BLaER1 treated with 17β-estradiol and CSF1 and Interleukin-3, amounts not matched to agents 10 nM and 100 nM (cell line): ENCODE measurements at regions not wholly inside any gene's neighbourhood (a gene's known extent, or its start where the extent isn't known, plus 50 kb on each side); places are given as distances from the start of the nearest gene placed in this dataset.
"Not testable (repeated sequence)": the region's sequence is repeated elsewhere in the genome, so short reads cannot be mapped to it uniquely, and the experiment has no call there.

Experiments
- H3K27ac ChIP-seq, 11 experiments: shearing (Covaris generic); formaldehyde crosslinking; 2 replicates each; pipeline ENCODE4 v1.8.1; 2022
- H3K27me3 ChIP-seq, 11 experiments: shearing (Covaris generic); formaldehyde crosslinking; 2 replicates each; pipeline ENCODE4 v1.8.1; 2022
- H3K36me3 ChIP-seq, 11 experiments: shearing (Covaris generic); formaldehyde crosslinking; 2 replicates each; pipeline ENCODE4 v1.8.1; 2022
- H3K4me1 ChIP-seq, 10 experiments: shearing (Covaris generic); formaldehyde crosslinking; 2 replicates each; pipeline ENCODE4 v1.8.1; 2022
- H3K4me2 ChIP-seq, 11 experiments: shearing (Covaris generic); formaldehyde crosslinking; 2 replicates each; pipeline ENCODE4 v1.8.1; 2022
- H3K4me3 ChIP-seq, 10 experiments: shearing (Covaris generic); formaldehyde crosslinking; 2 replicates each; pipeline ENCODE4 v1.8.1; 2022
- H3K9ac ChIP-seq, 11 experiments: shearing (Covaris generic); formaldehyde crosslinking; 2 replicates each; pipeline ENCODE4 v1.8.1; 2022
- H3K9me3 ChIP-seq, 11 experiments: shearing (Covaris generic); formaldehyde crosslinking; replicated peaks in 1 of 11; 2 replicates each; pipeline ENCODE4 v1.8.1; 2022
- H4K20me1 ChIP-seq, 11 experiments: shearing (Covaris generic); formaldehyde crosslinking; 2 replicates each; pipeline ENCODE4 v1.8.1; 2022
- Cebpa-rat ChIP-seq, 11 experiments: shearing (Covaris generic); IDR thresholded peaks; 2 replicates each; pipeline ENCODE4 v1.8.1; 2022

- no peaks in the 10 kb centered on the region for H3K27me3 ChIP-seq
- H3K36me3 ChIP-seq: no peaks in the 10 kb centered on the region
- H3K4me3 ChIP-seq: no peak overlapping the region
- H3K27ac ChIP-seq: no peak overlapping the region
- no peak overlapping the region for H3K9ac ChIP-seq
- no peaks in the 10 kb centered on the region for H3K9me3 ChIP-seq
- no peak for TF ChIP-seq Cebpa-rat (IDR thresholded peaks at IDR 0.05)
- H3K4me1 ChIP-seq: no peaks in the 10 kb centered on the region
- no peak overlapping the region for H3K4me2 ChIP-seq
- H4K20me1 ChIP-seq: no peaks in the 10 kb centered on the region
Measured at GRCh38 chr1:96425382-96426129, 296.0 kb upstream of the PTBP2 start.

DNA sequence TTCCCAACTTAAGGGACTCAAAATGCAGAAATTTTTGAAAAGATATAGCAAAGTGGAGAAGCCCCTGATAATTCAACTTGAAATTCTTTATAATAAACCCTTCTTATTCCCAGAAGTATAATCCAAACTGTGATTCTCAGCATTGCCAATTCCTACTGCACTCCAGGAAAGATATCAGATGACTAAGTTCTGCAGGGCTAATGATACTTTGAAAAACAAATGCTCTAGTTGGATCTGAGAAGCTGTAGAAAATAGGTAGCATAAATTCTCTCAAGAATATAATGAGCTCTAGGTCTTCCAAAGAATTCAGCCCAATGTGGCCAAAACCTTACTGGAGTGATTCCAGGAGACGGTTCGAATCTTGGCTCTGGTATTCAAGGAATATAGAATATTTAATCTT is 294.0 kb upstream of the PTBP2 start:
- no peaks in the 10 kb centered on the region for H4K20me1 ChIP-seq
- H3K27me3 ChIP-seq: no peaks in the 10 kb centered on the region
- no peak overlapping the region for H3K9ac ChIP-seq
- no peak for TF ChIP-seq Cebpa-rat (IDR thresholded peaks at IDR 0.05)
- H3K4me1 ChIP-seq: no peaks in the 10 kb centered on the region
- H3K27ac ChIP-seq: no peak overlapping the region
- no peaks in the 10 kb centered on the region for H3K36me3 ChIP-seq
- H3K4me2 ChIP-seq: no peak overlapping the region
- H3K9me3 ChIP-seq: no peaks in the 10 kb centered on the region
- no peak overlapping the region for H3K4me3 ChIP-seq

DNA sequence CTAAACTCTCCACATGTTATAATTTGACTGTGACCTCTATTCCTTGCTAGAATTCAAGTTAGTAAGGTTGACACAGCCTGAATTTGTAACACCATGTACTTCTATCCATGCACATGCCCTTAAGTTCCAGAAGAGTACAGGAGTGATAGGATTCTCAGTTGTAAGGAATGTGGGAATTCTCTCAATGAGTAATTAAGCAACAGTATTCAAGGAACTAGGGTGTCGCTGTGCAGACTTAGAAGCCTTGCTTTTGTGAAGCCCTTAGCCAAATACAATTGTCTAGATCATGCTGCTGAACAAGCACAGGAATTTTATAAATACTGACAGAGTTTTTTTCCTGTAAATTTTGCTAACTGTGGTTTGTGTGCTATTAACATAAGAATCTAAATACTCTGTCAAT is 276.3 kb upstream of the PTBP2 start:
- Histone ChIP-seq H3K27me3 (no peaks in the 10 kb centered on the region), H3K4me2 (no peak overlapping the region), H3K27ac (no peak overlapping the region), H3K4me1 (no peaks in the 10 kb centered on the region), H3K9ac (no peak overlapping the region), H3K9me3 (no peaks in the 10 kb centered on the region), H3K4me3 (no peak overlapping the region), H4K20me1 (no peaks in the 10 kb centered on the region), H3K36me3 (no peaks in the 10 kb centered on the region)
- TF ChIP-seq Cebpa-rat (IDR thresholded peaks at IDR 0.05): no peak

DNA sequence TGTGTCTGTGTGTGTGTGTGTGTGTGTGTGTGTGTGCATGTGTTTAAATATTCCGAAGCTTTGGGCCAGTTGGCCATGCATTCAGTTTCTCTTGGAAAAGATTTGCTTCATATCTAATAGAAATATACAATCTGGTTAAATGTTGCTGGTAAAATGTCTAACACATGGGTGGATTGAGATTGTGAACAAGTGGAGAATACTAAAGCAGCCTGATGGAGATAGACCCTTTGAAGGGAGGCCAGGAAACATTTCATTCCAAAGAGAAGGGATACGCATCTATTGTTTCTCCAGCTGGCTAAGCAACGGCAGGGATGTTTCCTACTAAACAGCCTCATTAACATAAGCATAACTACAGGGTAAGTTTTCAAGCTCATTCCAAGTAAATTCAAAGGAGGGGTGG is 257.5 kb upstream of the PTBP2 start:
- TF ChIP-seq Cebpa-rat (IDR thresholded peaks at IDR 0.05): no peak
- no peaks in the 10 kb centered on the region for H3K4me1 ChIP-seq
- H4K20me1 ChIP-seq: no peaks in the 10 kb centered on the region
- no peaks in the 10 kb centered on the region for H3K36me3 ChIP-seq
- H3K27ac ChIP-seq: no peak overlapping the region
- H3K4me3 ChIP-seq: no peak overlapping the region
- no peaks in the 10 kb centered on the region for H3K27me3 ChIP-seq
- no peak overlapping the region for H3K9ac ChIP-seq
- no peak overlapping the region for H3K4me2 ChIP-seq
- no peaks in the 10 kb centered on the region for H3K9me3 ChIP-seq

- Histone ChIP-seq H3K9ac (no peak overlapping the region), H3K27me3 (no peaks in the 10 kb centered on the region), H3K4me2 (no peak overlapping the region), H4K20me1 (no peaks in the 10 kb centered on the region), H3K9me3 (peaks cover 0 to 1% (median 0%) of the 10 kb centered on the region in 11 experiments; a peak in 3 of 22 replicates), H3K4me3 (no peak overlapping the region), H3K4me1 (no peaks in the 10 kb centered on the region), H3K36me3 (no peaks in the 10 kb centered on the region), H3K27ac (no peak overlapping the region)
- TF ChIP-seq Cebpa-rat (IDR thresholded peaks at IDR 0.05): no peak
Measured at GRCh38 chr1:96464522-96464921, 257.1 kb upstream of the PTBP2 start.

DNA sequence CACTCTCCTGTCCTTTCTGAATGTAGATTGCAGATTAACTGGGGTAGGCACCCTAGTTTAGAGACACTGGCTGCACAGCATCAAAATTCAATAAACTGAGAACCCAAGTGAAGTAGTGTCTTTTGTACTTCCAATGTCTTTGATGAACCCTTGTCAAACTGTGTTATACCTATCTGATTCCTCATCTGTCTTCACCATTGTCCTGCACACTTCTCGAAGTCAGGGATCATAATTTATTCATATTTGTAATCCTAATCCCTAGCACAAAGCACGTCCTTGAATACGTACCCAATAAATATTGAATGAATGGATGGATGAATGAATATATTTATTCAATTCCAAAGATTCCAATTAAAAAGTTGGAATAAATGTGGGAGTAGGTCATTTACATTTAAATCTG is 256.6 kb upstream of the PTBP2 start:
- Histone ChIP-seq H3K9me3 (peaks cover 0 to 6% (median 0%) of the 10 kb centered on the region in 11 experiments; a peak in 7 of 22 replicates), H3K4me2 (no peak overlapping the region), H3K27ac (no peak overlapping the region), H3K27me3 (no peaks in the 10 kb centered on the region), H3K9ac (no peak overlapping the region), H4K20me1 (no peaks in the 10 kb centered on the region), H3K36me3 (no peaks in the 10 kb centered on the region), H3K4me1 (no peaks in the 10 kb centered on the region), H3K4me3 (no peak overlapping the region)
- TF ChIP-seq Cebpa-rat (IDR thresholded peaks at IDR 0.05): no peak

DNA sequence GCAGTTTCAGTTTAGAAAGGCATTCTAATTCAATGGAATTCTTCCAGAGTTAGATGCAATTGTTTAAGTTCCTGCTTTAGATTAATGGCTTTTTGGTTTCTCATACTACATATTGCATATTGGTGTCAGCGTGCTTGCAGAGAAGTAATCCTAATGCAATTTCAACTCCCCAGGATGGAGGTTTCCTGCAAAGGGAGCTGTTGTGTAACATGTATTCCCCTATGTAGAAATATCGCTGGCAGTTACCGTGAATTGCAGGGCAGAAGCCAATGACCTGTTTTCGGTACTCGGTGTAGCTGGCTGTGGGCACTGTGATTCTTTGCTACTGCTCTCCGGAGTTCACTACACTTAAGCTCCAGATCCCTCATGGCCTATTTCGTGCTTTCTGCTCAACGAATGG is 256.1 kb upstream of the PTBP2 start:
- Histone ChIP-seq H3K9ac (no peak overlapping the region), H4K20me1 (no peaks in the 10 kb centered on the region), H3K9me3 (peaks cover 0 to 8% (median 0%) of the 10 kb centered on the region in 11 experiments; a peak in 7 of 22 replicates), H3K36me3 (no peaks in the 10 kb centered on the region), H3K27ac (no peak overlapping the region), H3K4me2 (no peak overlapping the region), H3K4me3 (no peak overlapping the region), H3K27me3 (no peaks in the 10 kb centered on the region), H3K4me1 (no peaks in the 10 kb centered on the region)
- TF ChIP-seq Cebpa-rat (IDR thresholded peaks at IDR 0.05): no peak

DNA sequence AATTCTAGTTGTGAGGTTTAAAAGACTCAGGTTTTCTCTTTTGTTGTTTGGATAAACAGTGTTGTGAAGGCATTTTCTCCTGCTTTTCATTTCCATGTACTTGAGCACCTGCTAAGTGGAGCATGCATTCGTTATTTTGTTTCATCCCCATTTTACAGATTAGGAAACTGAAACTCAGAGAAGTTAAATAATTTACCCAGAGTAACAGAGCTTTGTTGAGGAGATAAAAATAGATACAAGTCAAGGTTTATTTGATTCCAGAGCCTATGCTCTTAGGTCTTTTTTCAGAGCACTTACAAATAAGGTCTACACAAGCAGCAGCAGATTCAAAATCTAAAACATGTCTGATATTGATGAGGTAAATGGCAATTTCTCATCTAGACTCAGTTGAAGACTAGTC is 254.7 kb upstream of the PTBP2 start:
- H3K9me3 ChIP-seq: peaks cover 0 to 15% (median 0%) of the 10 kb centered on the region in 11 experiments; a peak in 7 of 22 replicates
- H3K27ac ChIP-seq: no peak overlapping the region
- H3K4me2 ChIP-seq: no peak overlapping the region

GRCh38 chr1:96469726-96470125 is 251.9 kb upstream of the PTBP2 start:
- H3K27ac ChIP-seq, H3K27me3 ChIP-seq: not testable (repeated sequence)

More for the DNA sequence above, 254.7 kb upstream of the PTBP2 start:
- no peaks in the 10 kb centered on the region for H4K20me1 ChIP-seq
- no peak for TF ChIP-seq Cebpa-rat (IDR thresholded peaks at IDR 0.05)
- no peak overlapping the region for H3K9ac ChIP-seq
- H3K4me1 ChIP-seq: no peaks in the 10 kb centered on the region
- no peaks in the 10 kb centered on the region for H3K36me3 ChIP-seq
- no peaks in the 10 kb centered on the region for H3K27me3 ChIP-seq
- no peak overlapping the region for H3K4me3 ChIP-seq

GRCh38 chr1:96472471-96472870 is 249.1 kb upstream of the PTBP2 start:
- no peaks in the 10 kb centered on the region for H3K36me3 ChIP-seq
- no peak overlapping the region for H3K9ac ChIP-seq
- H3K27ac ChIP-seq: no peak overlapping the region
- H3K27me3 ChIP-seq: no peaks in the 10 kb centered on the region
- H3K4me1 ChIP-seq: no peaks in the 10 kb centered on the region
- peaks cover 0 to 15% (median 0%) of the 10 kb centered on the region in 11 experiments; a peak in 7 of 22 replicates for H3K9me3 ChIP-seq
- no peak for TF ChIP-seq Cebpa-rat (IDR thresholded peaks at IDR 0.05)
- H3K4me2 ChIP-seq: no peak overlapping the region
- H4K20me1 ChIP-seq: no peaks in the 10 kb centered on the region
- H3K4me3 ChIP-seq: no peak overlapping the region

More at GRCh38 chr1:96469726-96470125, 251.9 kb upstream of the PTBP2 start:
- not testable (repeated sequence) for H4K20me1 ChIP-seq, H3K4me2 ChIP-seq, H3K4me1 ChIP-seq, H3K9ac ChIP-seq, H3K36me3 ChIP-seq, H3K4me3 ChIP-seq
- peaks cover 0 to 15% (median 0%) of the 10 kb centered on the region in 11 experiments; a peak in 7 of 22 replicates for H3K9me3 ChIP-seq
